Testis (tissue), 2 donors: ENCODE measurements at regions not wholly inside any gene's neighbourhood (a gene's known extent, or its start where the extent isn't known, plus 50 kb on each side); places are given as distances from the start of the nearest gene placed in this dataset.

Source experiments
- CTCF ChIP-seq, 3 experiments: fragments of 450-650 bp in 2 of 3; fragments of 200-600 bp in 1 of 3; sonication (generic) in 1 of 3; IDR thresholded peaks; one replicate each; pipeline ENCODE4 v1.5.1; 2016 to 2019; ENCODE audit warnings: antibody characterized with exemption in 3 of 3, mild to moderate bottlenecking in 2 of 3, moderate library complexity in 1 of 3
- POLR2A ChIP-seq: fragments of 450-650 bp; IDR thresholded peaks from one replicate; pipeline ENCODE4 v1.6.1; 2017; ENCODE audit warnings: antibody characterized with exemption, mild to moderate bottlenecking, moderate library complexity

- TF ChIP-seq CTCF (IDR thresholded peaks at IDR 0.05) = peak in 1 of 3 experiments; percentile 10
- no peak for TF ChIP-seq POLR2A
Measured at GRCh38 chr9:16131264-16131663, 578.4 kb downstream of the CCDC171 start.
